Posterior vena cava (tissue), 2 donors: ENCODE measurements at regions not wholly inside any gene's neighbourhood (a gene's known extent, or its start where the extent isn't known, plus 50 kb on each side); places are given as distances from the start of the nearest gene placed in this dataset.

Experiments
- DNase-seq: peaks from one replicate; pipeline ENCODE4 v3.0.0-alpha.2; 2020; ENCODE audit warnings: low spot score
- intact Hi-C, 2 donors: fragments of 100-400 bp; cut with DNase I; formaldehyde crosslinking; loops; one replicate each; pipeline versions ENCODE4 v1.14.1 to v1.14.2; 2022 to 2023
- donor health status: DM: yes; HTN: yes; CAD: no.
- donor health status: DM: yes; HTN: yes; CAD: no.

- intact Hi-C loops: no loop called here
These were observed 1610.4 kb upstream of the ZEB2 start for GRCh38 chr2:146130290-146130689.

DNA sequence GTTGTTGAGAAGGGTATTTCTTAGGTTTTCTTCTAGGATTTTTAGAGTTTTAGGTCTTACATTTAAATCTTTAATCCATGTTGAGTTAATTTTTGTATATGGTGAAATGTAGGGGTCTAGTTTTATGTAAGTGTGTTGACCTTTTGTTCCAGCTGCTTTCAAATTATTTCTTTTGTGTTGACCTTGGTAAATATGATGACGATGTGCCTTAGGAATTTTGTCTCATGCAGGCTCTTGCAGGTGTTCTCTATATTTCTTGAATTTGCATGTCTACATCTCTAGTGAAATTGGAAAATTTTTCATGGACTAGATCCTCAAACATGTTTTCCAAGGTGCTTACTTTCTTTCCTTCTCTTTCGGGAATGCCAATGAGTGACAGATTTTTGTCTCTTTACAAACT, 1609.3 kb upstream of the ZEB2 start:
- no peak for DNase-seq
- intact Hi-C loops: no loop called here

More at GRCh38 chr2:146130290-146130689, 1610.4 kb upstream of the ZEB2 start:
- DNase-seq: no peak

DNA sequence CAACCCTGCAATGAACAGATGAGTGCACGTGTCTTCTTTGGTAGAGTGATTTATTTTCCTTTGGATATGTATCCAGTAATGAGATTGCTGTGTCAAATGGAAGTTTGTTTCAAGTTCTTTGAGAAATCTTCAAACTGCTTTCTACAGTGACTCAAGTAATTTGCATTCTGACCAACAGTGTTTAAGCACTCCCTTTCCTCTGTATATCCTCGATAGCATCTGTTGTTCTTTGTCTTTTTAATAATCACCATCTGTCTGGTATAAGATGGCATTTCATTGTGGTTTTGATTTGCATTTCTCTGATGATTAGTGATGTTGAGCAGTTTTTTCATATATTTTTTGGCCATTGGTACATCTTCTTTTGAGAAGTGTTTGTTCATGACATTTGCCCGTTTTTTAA, 1608.3 kb upstream of the ZEB2 start:
- intact Hi-C loops: no loop called here
- no peak for DNase-seq

GRCh38 chr2:146125551-146125950, 1605.6 kb upstream of the ZEB2 start:
- intact Hi-C loops: no loop called here

DNA sequence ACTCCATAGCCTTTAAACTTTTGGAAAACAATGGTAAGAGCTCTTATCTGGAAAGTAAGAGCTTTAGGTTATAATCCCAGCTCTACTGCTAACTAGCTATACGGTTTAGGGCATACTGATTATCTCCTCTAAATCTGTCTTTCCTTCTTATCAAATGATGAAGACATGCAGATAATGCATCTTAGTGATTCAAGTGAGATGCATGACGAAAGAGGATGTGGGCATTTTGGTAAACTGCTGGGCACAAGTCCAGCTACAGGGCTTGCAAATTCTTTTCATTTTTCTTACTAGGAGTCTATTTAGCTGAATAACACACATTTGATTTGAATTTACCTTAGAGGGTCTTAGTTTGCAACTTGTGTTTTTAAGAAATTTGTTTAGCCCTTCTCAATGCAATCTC, 1604.8 kb upstream of the ZEB2 start:
- DNase-seq: no peak

More at GRCh38 chr2:146125551-146125950, 1605.6 kb upstream of the ZEB2 start:
- no peak for DNase-seq

DNA sequence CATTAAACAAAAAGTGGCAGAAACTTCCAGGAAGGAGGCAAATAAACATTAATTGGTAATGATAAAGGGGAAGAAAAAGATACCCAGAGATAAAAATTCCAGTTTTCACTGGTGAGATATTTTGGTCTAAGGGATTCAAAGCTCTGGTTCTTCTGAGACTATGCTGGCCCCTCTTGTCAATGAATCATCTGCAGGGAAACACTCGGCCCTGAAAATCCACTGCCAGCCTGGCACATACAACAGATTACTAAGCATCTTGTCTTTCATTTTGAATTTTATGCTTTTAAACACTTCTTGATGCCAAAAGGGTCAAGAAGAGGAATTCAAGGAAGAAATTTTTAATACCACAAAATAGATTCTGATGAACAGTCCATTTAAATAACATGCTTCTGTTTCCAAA, 1603.8 kb upstream of the ZEB2 start:
- DNase-seq: no peak

More for the DNA sequence above, 1604.8 kb upstream of the ZEB2 start:
- intact Hi-C loops: no loop called here

GRCh38 chr2:146123256-146123655, 1603.3 kb upstream of the ZEB2 start:
- intact Hi-C loops: no loop called here
- no peak for DNase-seq

More for the DNA sequence above, 1603.8 kb upstream of the ZEB2 start:
- intact Hi-C loops: no loop called here

GRCh38 chr2:146119586-146119985, 1599.7 kb upstream of the ZEB2 start:
- DNase-seq: no peak
- intact Hi-C loops: no loop called here

DNA sequence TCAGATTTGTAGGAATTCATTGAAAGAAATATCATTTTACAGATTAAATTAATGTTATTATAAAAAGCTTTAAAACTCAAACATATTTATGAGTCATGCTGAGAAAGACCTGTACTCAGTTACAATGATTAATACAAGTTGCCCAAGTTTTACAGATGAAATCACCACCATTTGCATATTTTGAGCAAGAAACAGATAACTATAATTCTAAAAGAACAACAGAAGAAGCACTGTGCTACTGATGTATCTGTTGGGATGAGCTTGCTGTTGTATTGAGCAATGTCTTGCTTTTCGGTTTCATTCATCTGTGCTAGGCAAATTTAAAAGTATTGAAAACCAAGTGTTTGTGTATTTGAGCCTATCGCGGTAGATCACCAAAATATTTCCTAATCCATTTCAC, 1589.1 kb upstream of the ZEB2 start:
- no peak for DNase-seq
- intact Hi-C loops: no loop called here

DNA sequence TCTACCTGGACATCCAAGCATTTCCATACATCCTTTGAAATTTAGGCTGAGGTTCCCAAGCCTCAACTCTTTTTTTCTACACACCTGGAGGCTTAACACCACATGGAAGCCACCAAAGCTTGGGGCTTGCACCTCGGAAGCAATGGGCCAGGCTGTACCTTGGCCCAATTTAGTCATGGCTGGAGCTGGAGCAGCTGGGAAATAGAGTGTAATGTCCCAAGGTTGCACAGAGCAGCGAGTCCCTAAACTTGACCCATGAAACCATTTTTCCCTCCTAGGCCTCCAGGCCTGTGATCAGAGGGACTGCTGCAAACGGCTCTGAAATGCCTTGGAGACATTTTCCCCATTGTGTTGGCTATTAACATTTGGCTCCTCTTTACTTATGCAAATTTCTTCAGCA, 1574.3 kb upstream of the ZEB2 start:
- intact Hi-C loops: no loop called here
- no peak for DNase-seq

DNA sequence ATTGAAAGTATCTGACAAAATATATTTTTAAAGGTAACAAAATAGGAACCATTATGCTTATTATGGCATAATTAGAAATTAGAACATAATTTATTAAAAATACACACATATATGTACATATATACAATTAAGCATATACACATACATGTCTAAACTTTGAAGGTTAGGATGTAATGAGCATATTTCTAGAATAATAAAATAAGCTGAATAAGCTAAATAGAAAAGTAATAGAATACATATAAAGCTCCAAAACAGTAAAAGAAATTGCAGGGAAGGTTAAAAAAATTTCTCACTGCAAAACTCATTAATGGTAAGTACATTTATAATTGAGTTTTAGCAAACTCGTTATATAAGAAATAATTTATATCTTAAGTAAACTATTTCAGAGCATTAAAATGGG, 1561.5 kb upstream of the ZEB2 start:
- DNase-seq: no peak
- intact Hi-C loops: loop anchor here in 1 of 2 donors (5.0 kb wide), 1 partner anchor 266 kb away; no protein-coding TSS in a partner anchor

DNA sequence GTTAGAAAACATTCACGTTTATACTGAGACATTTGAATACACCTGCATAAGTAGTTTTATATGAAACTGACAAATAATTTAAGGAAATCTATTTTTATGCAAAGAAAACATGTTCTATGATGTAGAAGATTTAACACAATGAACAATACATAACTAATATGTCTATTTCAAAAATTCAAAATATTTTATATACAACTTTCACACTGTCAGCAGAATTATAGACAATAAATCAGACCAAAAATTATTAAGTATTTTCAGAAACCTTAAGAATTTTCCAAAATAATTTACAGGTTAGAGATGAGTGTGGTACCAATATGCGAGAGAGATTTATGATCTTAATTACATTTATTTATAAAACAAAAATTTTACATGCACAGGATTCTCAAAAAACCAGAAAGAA, 1561.0 kb upstream of the ZEB2 start:
- no peak for DNase-seq
- intact Hi-C loops: loop anchor here in 1 of 2 donors (5.0 kb wide), 1 partner anchor 266 kb away; no protein-coding TSS in a partner anchor

- intact Hi-C loops: no loop called here
- DNase-seq: no peak
These were observed 1559.3 kb upstream of the ZEB2 start for GRCh38 chr2:146079216-146079615.

GRCh38 chr2:146077156-146077555, 1557.2 kb upstream of the ZEB2 start:
- no peak for DNase-seq
- intact Hi-C loops: no loop called here

- no peak for DNase-seq
- intact Hi-C loops: no loop called here
These were observed 1548.1 kb upstream of the ZEB2 start for GRCh38 chr2:146068051-146068450.

DNA sequence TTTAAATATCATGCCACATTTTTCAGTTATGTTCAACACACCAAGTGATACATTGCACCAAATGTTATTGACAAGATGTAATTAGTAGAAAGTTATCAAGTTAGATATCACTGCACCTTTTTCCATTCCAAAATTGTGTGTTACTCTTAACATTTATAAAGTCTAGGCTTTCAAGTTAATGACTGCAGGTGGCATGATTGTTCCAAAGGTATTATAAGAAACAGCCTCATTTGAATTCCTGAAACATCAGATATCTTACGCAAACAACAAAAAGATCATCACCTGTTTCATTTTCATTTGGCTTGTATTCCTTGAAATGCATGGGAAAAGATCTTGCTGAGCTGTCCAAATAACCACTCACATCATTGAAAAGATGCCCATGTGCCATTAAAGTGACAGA, 1528.2 kb upstream of the ZEB2 start:
- DNase-seq: no peak
- intact Hi-C loops: no loop called here

DNA sequence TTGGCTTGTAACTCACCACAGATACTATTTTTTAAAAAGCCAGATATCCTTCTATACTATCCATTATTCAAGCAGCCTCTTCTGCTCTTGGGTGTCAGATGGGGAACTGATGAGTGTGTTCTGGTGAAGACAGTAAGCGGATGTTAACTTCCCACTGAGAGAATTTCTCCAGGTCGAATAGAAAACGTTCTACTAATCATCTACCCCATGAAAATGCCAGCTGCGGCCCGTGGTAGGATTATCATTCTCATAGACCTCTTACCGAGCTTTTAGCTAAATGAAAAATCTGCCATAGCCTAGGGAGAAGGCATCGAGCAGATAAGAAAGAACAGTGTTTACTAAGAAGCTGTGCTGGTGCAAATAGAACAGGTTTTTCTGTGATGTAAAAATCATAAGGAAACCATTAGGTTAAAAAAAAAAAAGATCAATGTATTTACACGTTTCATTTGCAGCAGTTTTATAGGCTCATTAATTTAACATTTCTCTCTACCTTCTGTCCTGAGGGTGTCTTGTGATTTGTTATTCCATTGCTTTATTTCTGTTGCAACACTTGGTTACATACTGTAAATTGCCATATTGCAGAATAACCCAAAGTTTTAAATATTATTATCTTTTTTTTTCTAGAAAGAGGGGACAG, 1521.5 kb upstream of the ZEB2 start:
- intact Hi-C loops: loop anchor here in 1 of 2 donors (5.0 kb wide), 1 partner anchor 1729 kb away; no protein-coding TSS in a partner anchor
- DNase-seq: no peak

- DNase-seq: no peak
- intact Hi-C loops: loop anchor here in 1 of 2 donors (5.0 kb wide), 1 partner anchor 1728 kb away; no protein-coding TSS in a partner anchor
These were observed 1520.1 kb upstream of the ZEB2 start for GRCh38 chr2:146040051-146040450.

DNA sequence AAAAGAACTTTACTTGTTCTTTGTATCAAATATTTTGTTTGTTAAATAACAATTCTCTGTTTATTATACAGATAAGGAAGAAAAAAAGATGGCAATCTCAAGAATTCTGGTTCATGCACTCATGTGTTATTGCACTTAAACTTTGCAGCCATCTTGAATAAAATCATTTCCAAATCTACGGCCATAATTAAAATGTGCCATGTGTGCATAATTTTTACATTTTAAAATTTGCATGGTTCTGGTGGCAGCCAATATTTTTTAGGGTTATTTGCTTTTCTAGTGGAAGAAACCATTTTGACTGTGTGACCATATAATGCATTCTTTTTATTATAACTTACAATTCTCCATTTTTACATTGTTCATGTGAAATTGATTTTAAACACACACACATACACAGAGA, 1518.1 kb upstream of the ZEB2 start:
- no peak for DNase-seq
- intact Hi-C loops: no loop called here

GRCh38 chr2:146037334-146037870, 1517.5 kb upstream of the ZEB2 start:
- DNase-seq: no peak
- intact Hi-C loops: no loop called here

- no peak for DNase-seq
- intact Hi-C loops: no loop called here
These were observed 1511.2 kb upstream of the ZEB2 start for GRCh38 chr2:146031158-146031557.
